ENCODE measurements at regions not wholly inside any gene's neighbourhood (a gene's known extent, or its start where the extent isn't known, plus 50 kb on each side); places are given as distances from the start of the nearest gene placed in this dataset.

DNA sequence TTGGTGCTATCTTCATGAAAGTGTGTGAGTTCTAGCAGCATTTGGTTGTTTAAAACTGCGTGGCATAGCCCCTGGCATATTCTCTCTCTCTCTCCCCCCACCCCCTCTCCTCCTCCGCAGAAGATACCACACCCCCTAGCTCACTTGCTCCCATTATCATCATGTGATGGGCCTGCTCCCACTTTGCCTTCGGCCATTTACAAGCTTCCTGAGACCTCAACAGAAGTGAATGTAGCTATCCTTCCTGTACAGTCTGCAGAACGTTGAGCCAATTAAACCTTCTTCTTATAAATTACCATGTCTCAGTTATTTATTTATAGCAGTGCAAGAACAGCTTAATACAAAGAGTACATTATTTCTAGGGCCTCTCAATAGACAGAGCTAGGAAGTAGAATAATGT is 1032.5 kb upstream of the CADM2 start:
- Histone ChIP-seq H3K4me3 (no peak overlapping the region), H3K36me3 (no peaks in the 10 kb centered on the region), H3K27me3 (no peaks in the 10 kb centered on the region), H3K9me3 (peaks cover 0 to 42% (median 25%) of the 10 kb centered on the region in 12 donors), H3K27ac (no peak overlapping the region), H3K4me1 (no peaks in the 10 kb centered on the region)
- 63 to 75% (median 70%) methylated on average over 4 of the region's 4 CpGs for WGBS, 4 donors
- DNase-seq (no peak), ATAC-seq (no peak)
- intact Hi-C loops (cut with DNase I), result no loop called here
- no peak for TF ChIP-seq POLR2A (IDR thresholded peaks at IDR 0.05)
- TF ChIP-seq, protein P1, sequence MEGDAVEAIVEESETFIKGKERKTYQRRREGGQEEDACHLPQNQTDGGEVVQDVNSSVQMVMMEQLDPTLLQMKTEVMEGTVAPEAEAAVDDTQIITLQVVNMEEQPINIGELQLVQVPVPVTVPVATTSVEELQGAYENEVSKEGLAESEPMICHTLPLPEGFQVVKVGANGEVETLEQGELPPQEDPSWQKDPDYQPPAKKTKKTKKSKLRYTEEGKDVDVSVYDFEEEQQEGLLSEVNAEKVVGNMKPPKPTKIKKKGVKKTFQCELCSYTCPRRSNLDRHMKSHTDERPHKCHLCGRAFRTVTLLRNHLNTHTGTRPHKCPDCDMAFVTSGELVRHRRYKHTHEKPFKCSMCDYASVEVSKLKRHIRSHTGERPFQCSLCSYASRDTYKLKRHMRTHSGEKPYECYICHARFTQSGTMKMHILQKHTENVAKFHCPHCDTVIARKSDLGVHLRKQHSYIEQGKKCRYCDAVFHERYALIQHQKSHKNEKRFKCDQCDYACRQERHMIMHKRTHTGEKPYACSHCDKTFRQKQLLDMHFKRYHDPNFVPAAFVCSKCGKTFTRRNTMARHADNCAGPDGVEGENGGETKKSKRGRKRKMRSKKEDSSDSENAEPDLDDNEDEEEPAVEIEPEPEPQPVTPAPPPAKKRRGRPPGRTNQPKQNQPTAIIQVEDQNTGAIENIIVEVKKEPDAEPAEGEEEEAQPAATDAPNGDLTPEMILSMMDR (IDR thresholded peaks at IDR 0.05), result no peak

DNA sequence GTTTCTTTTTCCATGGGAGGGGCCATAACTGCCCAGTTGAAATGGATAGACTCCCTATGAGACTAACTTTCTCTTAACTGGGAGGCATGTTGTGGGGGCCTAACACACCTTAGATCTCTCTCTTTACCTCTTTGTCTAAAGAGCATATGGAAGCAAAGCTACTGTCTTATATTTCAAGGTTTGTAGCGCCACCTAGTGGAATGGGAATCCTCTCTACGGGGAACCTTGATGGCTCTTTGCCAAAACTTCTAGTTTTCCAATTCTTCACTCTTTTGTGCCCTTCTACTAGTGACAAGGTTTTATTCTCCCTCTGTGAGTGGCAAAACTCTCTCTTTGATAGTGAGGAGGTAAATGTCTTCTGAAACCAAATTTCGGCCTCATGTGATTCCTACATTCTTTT is 1030.4 kb upstream of the CADM2 start:
- 49 to 63% (median 59%) methylated on average over 3 of the region's 3 CpGs for WGBS, 4 donors
- H3K27me3 ChIP-seq, result no peaks in the 10 kb centered on the region
- DNase-seq (no peak), ATAC-seq (no peak)
- H3K36me3 ChIP-seq, result no peaks in the 10 kb centered on the region
- TF ChIP-seq, protein P1 (IDR thresholded peaks at IDR 0.05), result peak in 2 of 12 donors; percentile 8
- no peak for TF ChIP-seq POLR2A (IDR thresholded peaks at IDR 0.05)
- intact Hi-C loops (cut with DNase I), result no loop called here
- H3K27ac ChIP-seq, result no peak overlapping the region
- no peak overlapping the region for H3K4me3 ChIP-seq
- H3K9me3 ChIP-seq, result peaks cover 0 to 50% (median 25%) of the 10 kb centered on the region in 12 donors
- no peaks in the 10 kb centered on the region for H3K4me1 ChIP-seq

DNA sequence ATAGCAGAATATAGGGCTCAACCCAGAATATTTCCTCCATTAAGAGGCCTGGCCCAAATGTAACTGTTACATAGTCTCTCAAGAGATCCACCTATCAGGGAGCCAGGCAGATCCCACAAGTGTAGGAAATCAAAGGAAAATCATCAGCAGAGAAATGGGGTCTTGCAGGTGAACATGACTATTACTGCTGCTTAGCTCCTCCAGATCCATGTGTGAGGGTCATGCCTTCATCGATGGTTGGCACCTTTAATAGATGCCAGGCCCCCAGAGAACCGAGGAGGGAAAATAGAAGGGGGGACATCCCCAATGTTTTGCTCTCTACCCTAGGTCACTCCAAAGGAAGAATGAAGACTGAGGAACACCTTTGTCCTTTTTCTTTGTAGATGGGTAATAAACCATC is 1029.9 kb upstream of the CADM2 start:
- Histone ChIP-seq H3K9me3 (peaks cover 0 to 50% (median 25%) of the 10 kb centered on the region in 12 donors), H3K27ac (no peak overlapping the region), H3K4me3 (no peak overlapping the region), H3K36me3 (no peaks in the 10 kb centered on the region), H3K27me3 (no peaks in the 10 kb centered on the region), H3K4me1 (no peaks in the 10 kb centered on the region)
- WGBS, 4 donors, result 62 to 82% (median 81%) methylated on average over 2 of the region's 2 CpGs; no CpG with 5 or more reads in 1 of the 4 donors
- TF ChIP-seq, protein P1 (IDR thresholded peaks at IDR 0.05), result no peak
- no peak for TF ChIP-seq POLR2A (IDR thresholded peaks at IDR 0.05)
- ATAC-seq (no peak), DNase-seq (peak in 1 of 5 donors; percentile 12)
- intact Hi-C loops (cut with DNase I), result no loop called here

DNA sequence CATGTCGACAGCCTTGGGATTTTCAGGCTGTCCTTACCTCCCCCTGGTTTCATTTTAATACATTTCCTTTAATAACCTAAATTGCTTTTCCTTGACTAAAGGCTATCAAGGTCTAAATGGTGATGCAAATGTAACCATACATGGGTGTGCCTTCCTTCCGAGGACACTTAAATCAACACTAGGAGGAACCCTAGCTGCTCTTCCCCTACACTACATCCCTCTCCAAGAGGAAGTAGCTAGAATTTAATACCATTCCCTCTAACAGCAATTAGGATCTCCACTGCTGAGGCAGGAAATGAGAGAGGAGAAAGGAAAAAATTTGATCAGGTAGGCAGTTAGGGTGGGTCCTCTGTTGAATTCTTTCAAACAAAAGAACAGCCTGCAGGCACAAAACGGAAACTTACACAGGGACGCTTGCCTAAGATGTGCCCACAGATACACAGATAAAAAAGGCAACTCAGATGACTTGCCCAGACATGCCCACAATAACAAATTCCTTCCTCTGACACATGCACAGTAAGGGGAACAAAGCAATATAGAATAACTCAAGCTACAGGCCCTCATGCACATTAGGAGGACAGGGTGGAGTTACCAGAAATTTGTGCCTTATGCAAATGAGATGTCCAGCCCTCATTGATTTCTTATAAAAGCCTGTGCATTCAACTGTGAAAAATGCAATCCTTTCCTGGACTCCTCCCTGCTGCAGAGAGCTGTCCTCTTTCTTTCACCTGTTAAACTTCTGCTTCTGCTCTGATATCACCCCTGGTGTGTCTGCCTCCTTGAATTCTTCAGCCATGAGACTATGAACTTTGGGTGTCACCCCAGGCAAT is 1024.4 kb upstream of the CADM2 start:
- Histone ChIP-seq H3K4me3 (no peak overlapping the region), H3K4me1 (no peaks in the 10 kb centered on the region), H3K9me3 (peaks cover 0 to 26% (median 10%) of the 10 kb centered on the region in 12 donors), H3K27ac (no peak overlapping the region), H3K27me3 (no peaks in the 10 kb centered on the region), H3K36me3 (no peaks in the 10 kb centered on the region)
- intact Hi-C loops (cut with DNase I), result no loop called here
- no peak for ATAC-seq
- 59 to 66% (median 63%) methylated on average over 4 of the region's 4 CpGs for WGBS, 4 donors
- no peak for DNase-seq
- TF ChIP-seq, protein P1 (IDR thresholded peaks at IDR 0.05), result no peak
- TF ChIP-seq POLR2A (IDR thresholded peaks at IDR 0.05), result no peak
